ENCODE measurements at regions not wholly inside any gene's neighbourhood (a gene's known extent, or its start where the extent isn't known, plus 50 kb on each side); places are given as distances from the start of the nearest gene placed in this dataset.

GRCh38 chr17:73694491-73694890 lies 50.2 kb upstream of the SDK2 start:
- DNase-seq (ENCODE audit: low spot score) = no peak

- DNase-seq (ENCODE audit: low spot score) = no peak
Measured at GRCh38 chr17:73695035-73695738, 50.9 kb upstream of the SDK2 start.

GRCh38 chr17:73696251-73696650 lies 52.0 kb upstream of the SDK2 start:
- DNase-seq (ENCODE audit: low spot score) = no peak

DNA sequence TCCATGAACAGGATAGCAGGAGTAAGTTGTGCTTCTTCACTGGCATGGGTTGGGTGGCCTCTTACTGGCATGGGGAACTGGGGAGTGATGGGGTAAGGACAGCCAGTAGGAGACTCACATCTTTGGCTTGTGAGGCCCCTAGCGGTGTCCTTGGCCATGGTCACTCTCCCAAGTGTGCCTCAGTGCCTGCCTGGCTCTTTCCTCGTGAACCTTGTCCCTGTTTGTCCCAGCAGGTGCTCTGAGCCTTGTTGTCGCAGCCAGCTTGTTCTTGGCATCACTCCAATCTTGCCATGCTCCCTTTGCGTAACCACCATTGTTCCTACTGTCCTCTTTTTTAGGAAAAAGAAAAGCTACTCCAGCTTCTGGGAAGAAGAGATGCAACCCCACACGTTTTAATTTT lies 53.6 kb upstream of the SDK2 start:
- DNase-seq (ENCODE audit: low spot score) = no peak

DNA sequence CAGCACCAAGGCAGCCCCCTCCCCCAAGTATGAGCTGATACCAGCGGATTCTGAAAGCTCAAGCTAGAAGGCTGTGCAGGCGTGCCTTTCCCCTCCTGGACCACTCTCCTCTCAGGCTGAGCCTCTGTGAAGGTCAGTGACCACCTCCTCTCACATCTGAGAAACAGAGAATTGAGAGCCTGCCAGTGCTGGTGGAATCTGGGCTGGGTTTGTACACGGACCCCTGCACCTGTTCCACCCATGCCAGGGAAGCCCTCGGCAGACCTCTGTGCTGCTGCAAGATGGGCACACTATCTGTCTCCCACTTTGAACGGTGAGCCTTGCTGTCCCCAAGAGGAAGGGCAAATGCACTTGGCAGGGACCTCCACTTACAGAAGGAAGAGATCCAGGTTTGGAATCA lies 54.7 kb upstream of the SDK2 start:
- no peak for DNase-seq (ENCODE audit: low spot score)

DNA sequence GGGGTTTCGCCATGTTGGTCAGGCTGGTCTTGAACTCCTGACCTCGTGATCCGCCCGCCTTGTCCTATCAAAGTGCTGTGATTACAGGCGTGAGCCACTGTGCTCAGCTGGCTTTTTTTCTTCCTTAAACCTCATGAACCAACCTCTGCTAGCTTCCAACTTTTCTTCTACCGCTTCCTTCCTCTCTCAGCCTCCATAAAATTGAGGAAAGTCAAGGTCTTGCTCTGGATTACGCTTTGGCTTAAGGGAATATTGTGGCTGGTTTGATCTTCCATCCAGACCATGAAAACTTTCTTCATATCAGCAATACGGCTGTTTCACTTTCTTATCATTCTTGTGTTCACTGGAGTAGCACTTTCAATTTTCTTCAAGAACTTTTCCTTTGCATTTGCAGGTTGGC lies 57.5 kb upstream of the SDK2 start:
- DNase-seq (ENCODE audit: low spot score) = no peak

- no peak for DNase-seq (ENCODE audit: low spot score)
Measured at GRCh38 chr17:73703192-73703591, 58.9 kb upstream of the SDK2 start.

GRCh38 chr17:73703917-73704316 lies 59.7 kb upstream of the SDK2 start:
- no peak for DNase-seq (ENCODE audit: low spot score)

- no peak for DNase-seq (ENCODE audit: low spot score)
Measured at GRCh38 chr17:73705594-73705993, 61.3 kb upstream of the SDK2 start.

- no peak for DNase-seq (ENCODE audit: low spot score)
Measured at GRCh38 chr17:73706428-73706827, 62.2 kb upstream of the SDK2 start.

GRCh38 chr17:73706858-73707257 lies 62.6 kb upstream of the SDK2 start:
- DNase-seq (ENCODE audit: low spot score) = no peak

- DNase-seq (ENCODE audit: low spot score) = no peak
Measured at GRCh38 chr17:73707358-73707757, 63.1 kb upstream of the SDK2 start.

DNA sequence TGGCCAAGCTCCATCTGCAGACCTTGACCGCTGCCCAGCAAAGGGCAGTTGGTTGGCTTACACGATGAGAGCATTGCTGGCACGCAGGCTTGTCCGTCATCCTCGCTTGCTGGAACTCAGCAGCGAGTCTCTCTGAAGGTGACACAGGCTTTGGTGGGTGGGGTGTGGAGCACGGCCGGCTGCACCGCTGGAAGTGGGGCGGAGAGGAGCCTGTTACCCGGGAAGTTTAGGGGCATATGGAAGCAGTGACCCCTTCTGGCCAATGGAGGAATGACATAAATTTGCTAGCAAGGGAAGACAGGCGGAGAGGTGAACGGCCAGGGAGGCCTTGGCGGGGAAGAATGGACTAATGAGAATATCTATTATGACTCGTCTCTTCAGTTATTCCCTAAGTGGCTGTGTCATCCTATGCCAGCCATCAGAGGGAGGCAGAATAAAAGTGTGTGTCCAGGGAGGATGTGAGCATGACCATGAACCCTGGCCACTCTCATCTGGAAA lies 65.9 kb upstream of the SDK2 start:
- peak; percentile 24 for DNase-seq (ENCODE audit: low spot score)

DNA sequence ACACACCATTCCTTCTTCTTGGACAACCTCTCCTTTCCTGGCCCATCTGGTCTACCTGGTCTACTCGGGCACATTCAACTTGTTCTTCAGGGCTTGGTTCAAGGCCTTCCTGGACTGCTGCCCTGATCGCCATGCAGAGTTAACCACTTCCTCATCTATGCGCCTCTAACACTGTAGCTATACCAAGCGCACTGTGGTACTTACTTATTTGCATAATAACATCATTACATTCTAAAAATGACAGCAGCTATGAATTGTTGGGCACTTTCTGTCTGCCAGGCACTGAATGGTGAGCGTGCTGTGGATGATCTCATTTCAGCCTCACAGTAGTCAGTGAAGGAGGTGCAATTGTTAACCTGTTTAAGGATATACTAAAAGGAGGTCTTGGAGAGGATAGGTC lies 66.9 kb upstream of the SDK2 start:
- DNase-seq (ENCODE audit: low spot score) = no peak

DNA sequence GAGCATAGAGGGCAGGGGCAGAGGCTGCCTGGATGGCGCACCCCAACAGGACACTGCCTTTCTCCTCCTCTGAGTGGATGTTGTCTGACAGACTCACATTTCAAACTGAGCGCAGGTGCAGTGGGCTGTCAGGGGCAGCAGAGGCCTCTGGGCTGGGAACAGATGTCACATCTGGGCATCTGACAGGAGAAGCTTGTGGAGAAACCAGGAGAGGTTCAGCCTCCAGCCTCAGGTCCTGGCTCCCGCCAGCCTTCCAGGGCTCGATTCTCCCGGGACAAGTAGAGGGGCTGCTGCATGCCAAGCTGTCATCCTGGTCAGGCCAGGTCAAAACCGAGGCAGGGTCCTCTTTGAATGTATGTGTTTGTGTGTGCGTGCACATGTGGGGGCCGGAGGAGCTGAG lies 67.7 kb upstream of the SDK2 start:
- no peak for DNase-seq (ENCODE audit: low spot score)

GRCh38 chr17:73713136-73713535 lies 68.9 kb upstream of the SDK2 start:
- no peak for DNase-seq (ENCODE audit: low spot score)

GRCh38 chr17:73715769-73716168 lies 71.5 kb upstream of the SDK2 start:
- no peak for DNase-seq (ENCODE audit: low spot score)

DNA sequence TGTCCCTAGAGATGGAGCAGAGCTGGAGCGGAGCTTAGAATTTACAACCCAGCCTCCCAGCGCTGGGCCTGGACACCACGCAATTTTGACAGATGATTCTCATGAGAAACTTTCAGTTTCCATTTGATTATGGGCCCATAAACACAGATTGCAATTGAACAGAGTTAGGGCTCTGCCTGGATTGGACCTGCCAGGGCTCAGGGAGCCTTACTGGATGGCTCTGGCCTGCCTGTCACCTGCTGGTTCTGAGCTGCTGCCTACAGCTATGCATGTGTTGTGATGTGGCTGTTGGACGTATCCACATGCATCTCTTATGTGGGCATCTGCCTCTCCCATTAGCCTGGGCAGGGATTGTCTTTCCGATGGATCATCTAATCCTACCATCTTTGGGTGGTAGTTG lies 73.4 kb upstream of the SDK2 start:
- no peak for DNase-seq (ENCODE audit: low spot score)

DNA sequence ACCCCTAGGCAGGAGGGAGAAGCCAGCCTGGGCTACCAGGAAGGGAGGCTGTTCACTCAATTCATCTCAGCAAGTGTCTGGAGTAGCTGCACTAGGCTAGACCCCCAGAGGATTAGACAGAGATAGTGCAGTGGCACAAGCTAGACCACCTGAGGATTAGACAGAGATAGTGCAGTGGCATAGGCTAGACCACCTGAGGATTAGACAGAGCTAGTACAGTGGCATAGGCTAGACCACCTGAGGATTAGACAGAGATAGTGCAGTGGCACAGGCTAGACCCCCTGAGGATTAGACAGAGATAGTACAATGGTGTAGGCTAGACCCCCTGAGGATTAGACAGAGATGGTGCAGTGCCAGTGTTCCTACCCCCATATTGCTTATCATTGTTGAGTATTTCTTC lies 74.1 kb upstream of the SDK2 start:
- no peak for DNase-seq (ENCODE audit: low spot score)

GRCh38 chr17:73718912-73719311 lies 74.7 kb upstream of the SDK2 start:
- DNase-seq (ENCODE audit: low spot score) = no peak

DNA sequence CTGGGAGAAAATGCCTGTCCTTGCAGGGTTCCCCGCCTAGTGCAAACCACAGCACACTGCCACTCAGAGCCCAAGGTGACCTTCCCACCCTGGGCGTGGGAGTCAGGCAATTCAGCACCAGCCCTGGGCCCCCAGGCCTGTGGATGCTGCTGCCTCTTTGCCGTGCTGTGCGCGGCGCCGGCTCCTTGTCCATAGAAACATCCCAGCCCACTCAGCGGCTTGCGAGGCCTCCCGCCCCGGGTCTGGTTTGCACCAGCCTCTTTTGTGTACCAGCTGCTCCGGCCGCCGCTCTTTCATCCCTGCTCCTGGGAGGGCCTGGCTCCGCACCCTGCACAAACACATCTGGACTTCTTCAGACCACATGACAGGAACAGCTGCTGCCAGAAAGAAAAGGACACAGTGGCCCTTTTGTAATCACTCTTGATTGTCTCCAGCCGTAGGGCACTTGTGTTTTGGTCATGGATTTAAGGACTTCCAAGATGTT lies 75.4 kb upstream of the SDK2 start:
- no peak for DNase-seq (ENCODE audit: low spot score)

DNA sequence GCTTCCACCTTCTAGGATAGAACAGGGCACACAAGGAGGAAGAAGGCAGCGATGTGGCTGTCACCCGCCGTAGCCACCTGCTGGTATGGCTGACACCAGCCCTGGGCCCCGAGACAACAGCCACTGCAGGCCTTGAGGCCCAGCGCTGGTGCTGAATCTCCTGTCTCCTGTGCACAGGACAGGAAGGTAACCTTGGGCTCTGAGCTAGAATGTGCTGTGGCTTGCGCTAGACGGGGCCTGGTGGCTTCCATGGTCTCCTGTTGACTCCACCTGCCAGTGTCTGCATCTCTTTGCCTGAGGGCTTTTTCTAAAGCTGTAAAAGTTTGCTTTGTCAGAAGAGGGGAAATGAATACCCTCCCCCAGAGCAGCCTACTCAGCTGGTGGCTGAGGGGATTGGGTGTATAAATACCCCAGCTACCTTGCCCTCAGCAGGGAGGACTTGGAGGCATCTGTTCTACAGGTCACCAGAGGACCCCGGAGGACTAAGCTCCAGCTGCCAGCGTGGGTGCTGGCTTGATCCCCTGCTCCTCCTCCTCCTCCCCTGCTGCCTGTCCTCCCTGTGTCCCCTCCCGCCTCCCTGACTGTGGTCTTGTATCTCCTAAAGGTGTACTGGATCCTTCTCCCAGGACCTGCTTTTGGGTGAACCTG lies 76.1 kb upstream of the SDK2 start:
- no peak for DNase-seq (ENCODE audit: low spot score)

- no peak for DNase-seq (ENCODE audit: low spot score)
Measured at GRCh38 chr17:73722165-73722564, 77.9 kb upstream of the SDK2 start.

DNA sequence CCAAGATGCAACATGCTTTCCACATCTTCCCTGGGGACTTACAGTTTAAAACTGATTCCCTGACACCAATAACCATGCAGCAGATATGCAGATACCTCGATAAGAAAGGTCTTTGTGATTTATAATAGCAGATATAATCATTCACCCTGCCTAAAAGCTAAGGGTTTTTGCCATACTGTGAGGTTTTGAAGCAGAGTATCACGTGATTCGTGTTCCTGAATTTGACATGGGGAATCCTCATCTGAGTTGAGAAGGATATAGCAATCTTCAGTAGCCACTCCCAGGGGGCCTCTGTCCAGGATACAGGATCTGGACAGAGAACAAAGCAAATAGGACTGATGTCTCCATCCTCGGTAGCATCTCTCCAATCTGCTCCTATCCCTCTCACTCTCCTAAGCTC lies 79.1 kb upstream of the SDK2 start:
- DNase-seq (ENCODE audit: low spot score) = no peak
